ENCODE measurements at regions not wholly inside any gene's neighbourhood (a gene's known extent, or its start where the extent isn't known, plus 50 kb on each side); places are given as distances from the start of the nearest gene placed in this dataset.

DNA sequence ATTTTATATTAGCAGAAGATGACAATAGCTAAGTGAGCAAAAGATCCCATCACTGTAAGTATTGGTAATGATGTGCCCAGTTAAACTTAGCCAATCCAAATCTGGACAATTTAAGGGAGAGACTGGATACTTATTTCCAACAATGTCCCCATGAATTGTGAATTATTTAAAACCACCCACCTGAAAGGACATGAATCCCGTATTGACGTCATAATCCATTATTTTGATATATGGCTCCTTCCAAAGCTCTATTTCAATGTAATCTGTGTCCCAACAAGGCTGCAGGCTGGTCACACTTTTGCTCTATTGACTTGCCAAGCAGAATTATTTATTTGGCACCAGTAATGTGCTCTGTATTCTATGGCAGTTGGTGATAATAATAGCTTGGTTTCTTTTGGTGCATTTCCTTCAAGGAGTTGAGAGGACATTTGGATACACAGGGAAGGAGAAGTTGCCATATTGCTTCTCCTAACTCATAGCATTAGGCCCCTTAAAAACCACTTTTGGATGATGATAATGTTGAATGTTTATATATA is 157.2 kb downstream of the NMUR2 start:
- Mint-ChIP-seq H3K36me3 (no peaks in the 10 kb centered on the region), H3K27me3 (no peaks in the 10 kb centered on the region), H3K4me1 (no peaks in the 10 kb centered on the region), H3K4me3 (no peak overlapping the region), H3K27ac (no peak overlapping the region), H3K9me3 (no peaks in the 10 kb centered on the region)
- DNase-seq, result no peak

DNA sequence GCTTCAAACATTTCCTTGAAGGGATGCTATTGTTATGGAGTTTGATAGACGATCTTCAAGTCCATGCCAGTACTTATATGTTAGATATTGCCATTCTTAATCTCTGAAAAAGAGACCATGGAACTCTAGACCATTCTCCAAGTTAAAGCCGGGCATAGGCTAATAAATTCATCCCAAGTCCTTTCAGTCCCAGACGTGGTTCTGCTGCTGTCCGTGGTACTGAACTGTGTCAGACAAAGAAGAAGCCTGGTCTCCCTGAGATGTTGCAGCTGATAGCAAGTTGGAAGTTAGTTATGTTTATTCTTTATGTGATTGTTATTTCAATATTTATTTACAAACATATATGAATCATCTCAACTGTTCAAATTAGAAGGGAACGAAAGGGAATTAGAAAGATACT is 158.7 kb downstream of the NMUR2 start:
- Mint-ChIP-seq H3K4me3 (no peak overlapping the region), H3K36me3 (no peaks in the 10 kb centered on the region), H3K9me3 (no peaks in the 10 kb centered on the region), H3K4me1 (no peaks in the 10 kb centered on the region), H3K27me3 (no peaks in the 10 kb centered on the region), H3K27ac (no peak overlapping the region)
- no peak for DNase-seq

DNA sequence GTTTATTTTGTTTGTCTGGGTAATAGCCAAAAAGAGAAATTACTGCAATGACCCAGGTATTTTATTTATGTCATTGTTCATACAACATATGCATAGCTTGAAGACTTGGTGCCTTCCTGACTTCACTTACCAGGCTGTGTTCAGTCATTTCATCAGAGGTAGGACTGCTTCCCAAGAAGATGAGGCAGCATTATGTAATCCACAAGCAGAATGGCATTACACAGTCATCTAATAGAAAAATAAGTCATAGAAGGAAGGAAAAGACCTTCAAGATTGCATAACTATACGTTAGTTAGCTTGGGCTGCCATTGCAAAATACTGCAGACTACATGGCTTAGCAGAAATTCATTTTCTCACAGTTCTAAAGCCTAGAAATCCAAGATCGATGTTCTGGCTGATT is 167.5 kb downstream of the NMUR2 start:
- H3K27ac Mint-ChIP-seq, result no peak overlapping the region
- H3K36me3 Mint-ChIP-seq, result no peaks in the 10 kb centered on the region
- H3K9me3 Mint-ChIP-seq, result no peaks in the 10 kb centered on the region
- no peaks in the 10 kb centered on the region for H3K4me1 Mint-ChIP-seq
- no peak for DNase-seq
- H3K27me3 Mint-ChIP-seq, result no peaks in the 10 kb centered on the region
- no peak overlapping the region for H3K4me3 Mint-ChIP-seq

DNA sequence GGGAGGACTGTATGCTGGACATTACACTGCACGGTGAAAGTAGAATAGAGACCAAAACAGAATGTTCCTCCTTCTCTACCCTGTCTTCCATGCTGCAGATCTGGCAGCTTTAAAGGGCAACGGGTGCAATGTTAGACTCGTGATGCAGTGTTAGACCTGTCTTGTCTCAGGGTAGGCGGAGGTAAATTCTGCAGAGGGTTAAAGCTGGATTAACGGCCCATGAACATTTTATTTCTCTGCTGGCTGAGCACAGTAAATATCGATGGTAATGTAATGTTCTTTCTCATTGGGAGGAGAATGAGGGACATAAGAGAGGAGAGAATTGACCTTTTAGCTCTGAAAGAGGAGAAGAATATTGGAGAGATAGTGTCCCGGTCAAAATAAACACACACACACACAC is 178.9 kb downstream of the NMUR2 start:
- Mint-ChIP-seq H3K4me1 (no peaks in the 10 kb centered on the region), H3K27ac (no peak overlapping the region), H3K27me3 (peaks cover 4% of the 10 kb centered on the region), H3K4me3 (no peak overlapping the region), H3K36me3 (no peaks in the 10 kb centered on the region), H3K9me3 (no peaks in the 10 kb centered on the region)
- no peak for DNase-seq

DNA sequence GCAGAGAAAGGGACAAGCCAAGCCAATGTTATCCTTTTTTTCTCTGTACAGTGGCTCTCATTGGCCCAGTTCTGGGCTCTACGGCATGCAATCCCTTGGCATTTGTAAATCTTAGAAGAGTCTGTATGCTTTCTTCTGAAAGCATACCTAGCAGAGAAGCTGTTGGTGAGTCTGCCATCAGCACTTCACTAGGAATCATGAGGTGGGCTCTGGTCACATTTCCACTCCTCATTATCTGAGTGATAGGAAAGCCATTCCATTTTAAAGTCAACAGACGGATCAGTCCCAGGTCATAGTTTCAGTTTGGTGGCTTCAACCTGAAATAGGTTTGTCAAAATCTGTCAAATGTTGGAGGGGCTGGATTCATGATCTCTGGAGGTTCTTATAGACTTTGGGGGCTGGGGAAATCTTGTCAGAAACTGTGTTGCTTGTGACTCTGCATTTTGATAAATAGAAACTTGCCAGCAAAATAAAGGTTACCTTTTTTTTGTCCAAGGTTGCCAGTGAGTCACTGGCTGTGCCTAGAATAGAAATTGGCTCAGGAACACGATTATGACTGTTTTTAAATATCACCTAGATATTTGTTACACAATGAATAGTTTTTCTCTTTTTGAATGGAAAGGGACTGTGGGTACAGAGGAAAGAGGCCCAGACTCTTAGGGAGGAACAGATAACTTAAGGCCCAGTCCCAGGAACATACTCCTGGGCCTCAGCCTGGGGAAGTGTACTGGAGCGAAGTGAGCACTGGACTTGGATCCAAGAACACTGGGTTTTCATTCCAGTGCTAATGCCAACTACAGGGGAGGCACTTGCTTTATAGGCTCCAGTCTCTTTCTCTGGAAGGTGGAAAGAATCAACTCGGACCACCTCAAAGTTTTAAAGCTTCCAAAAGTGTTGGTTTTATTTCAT is 183.1 kb downstream of the NMUR2 start:
- peaks cover 4% of the 10 kb centered on the region for H3K27me3 Mint-ChIP-seq
- H3K4me1 Mint-ChIP-seq, result no peaks in the 10 kb centered on the region
- peaks cover 4% of the 10 kb centered on the region for H3K9me3 Mint-ChIP-seq
- no peak overlapping the region for H3K27ac Mint-ChIP-seq
- no peak for DNase-seq
- no peaks in the 10 kb centered on the region for H3K36me3 Mint-ChIP-seq
- no peak overlapping the region for H3K4me3 Mint-ChIP-seq

DNA sequence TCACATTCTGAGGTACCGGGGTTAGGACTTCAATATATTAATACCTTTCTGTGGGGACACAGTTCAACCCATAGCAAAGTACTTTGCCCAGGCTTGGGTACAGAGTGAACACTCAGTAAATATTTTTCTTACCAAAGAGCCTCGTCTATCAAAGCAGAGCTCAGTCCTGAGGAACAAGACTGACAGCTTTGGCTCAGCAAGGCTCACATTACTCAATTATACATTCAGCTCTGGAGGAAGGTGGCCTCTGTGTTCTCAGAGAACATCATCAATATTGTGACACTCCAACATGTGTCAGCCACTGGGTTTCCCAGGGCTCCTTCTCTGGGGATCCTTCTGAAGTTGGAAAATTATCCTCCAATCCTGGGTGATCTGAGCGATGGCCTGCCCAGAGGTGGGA is 186.4 kb downstream of the NMUR2 start:
- H3K4me3 Mint-ChIP-seq, result no peak overlapping the region
- no peak for DNase-seq
- H3K4me1 Mint-ChIP-seq, result no peaks in the 10 kb centered on the region
- H3K27ac Mint-ChIP-seq, result no peak overlapping the region
- H3K36me3 Mint-ChIP-seq, result no peaks in the 10 kb centered on the region
- H3K27me3 Mint-ChIP-seq, result no peaks in the 10 kb centered on the region
- peaks cover 6% of the 10 kb centered on the region for H3K9me3 Mint-ChIP-seq

DNA sequence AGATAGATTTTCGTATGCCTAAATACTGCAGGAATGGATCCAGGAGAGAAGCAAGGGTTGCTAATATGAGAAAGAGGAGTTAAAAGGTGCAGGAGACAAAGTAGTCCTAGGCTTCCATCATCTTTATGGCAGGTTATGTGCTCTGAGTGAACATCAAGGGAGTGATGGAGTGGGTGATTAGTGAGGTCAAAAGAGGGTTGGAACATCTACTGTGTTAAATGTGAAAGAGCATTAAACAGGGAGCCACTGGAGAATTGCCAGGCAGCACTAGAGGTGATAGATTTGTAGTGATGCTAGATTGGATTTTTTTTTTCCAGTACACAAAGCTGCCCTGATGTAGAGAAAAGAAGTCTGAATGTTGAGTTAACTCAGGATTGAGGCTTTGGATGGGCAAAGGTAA is 199.3 kb downstream of the NMUR2 start:
- H3K27ac Mint-ChIP-seq, result no peak overlapping the region
- DNase-seq, result no peak
- H3K9me3 Mint-ChIP-seq, result no peaks in the 10 kb centered on the region
- H3K4me3 Mint-ChIP-seq, result no peak overlapping the region
- H3K36me3 Mint-ChIP-seq, result no peaks in the 10 kb centered on the region
- no peaks in the 10 kb centered on the region for H3K27me3 Mint-ChIP-seq
- no peaks in the 10 kb centered on the region for H3K4me1 Mint-ChIP-seq

DNA sequence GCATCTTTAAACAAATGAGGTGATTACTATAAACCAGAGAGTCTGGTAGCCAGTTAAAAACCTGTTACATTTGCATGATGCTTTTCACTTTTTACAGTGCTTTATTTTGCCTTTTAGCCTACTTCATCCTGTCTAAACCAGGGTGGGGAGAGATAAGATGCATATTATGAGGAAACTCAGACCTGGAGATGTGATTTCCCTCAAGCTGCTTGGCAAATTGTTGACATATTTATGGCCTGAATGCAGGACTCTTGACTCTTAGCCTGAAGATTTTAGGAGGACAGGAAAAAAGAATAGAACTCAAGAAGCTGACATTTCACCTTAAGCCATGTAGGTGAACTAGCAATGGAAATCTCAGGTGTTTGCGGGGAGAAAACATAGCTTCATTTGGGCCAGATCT is 202.8 kb downstream of the NMUR2 start:
- H3K27me3 Mint-ChIP-seq, result no peaks in the 10 kb centered on the region
- no peaks in the 10 kb centered on the region for H3K9me3 Mint-ChIP-seq
- H3K27ac Mint-ChIP-seq, result no peak overlapping the region
- no peak overlapping the region for H3K4me3 Mint-ChIP-seq
- H3K36me3 Mint-ChIP-seq, result no peaks in the 10 kb centered on the region
- H3K4me1 Mint-ChIP-seq, result no peaks in the 10 kb centered on the region
- no peak for DNase-seq

DNA sequence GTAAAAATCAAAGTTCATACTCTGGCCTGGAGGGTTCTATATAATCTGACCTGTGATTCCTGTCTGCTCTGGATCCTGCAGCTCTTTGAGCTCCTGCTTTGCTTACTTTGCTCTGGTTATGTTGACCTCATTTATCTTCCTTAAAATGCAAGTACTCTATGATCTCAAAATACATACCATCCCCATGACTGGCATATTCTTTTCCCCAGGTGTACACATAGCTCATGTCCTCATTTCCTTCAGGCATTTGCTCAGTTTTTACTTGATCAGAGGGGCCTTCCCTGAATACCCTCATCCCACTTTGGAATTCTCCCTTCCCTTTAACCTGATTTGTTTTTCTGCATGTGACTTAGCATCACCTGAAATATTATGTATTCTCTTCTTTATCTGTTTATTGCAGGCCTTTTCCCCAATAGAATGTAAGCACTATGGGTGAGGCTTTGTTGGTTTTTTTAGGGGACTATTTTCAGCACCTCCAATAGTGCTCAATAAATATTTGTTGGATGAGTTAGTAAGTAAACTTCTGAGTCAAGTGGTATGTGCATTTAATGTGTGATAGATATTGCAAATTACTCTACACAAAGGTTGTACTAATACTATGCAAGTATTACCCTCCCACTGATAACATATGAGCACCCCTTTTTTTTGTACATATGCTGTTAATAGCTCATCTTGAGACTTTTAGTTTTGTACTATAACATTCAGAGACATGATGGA is 211.5 kb downstream of the NMUR2 start:
- no peak for DNase-seq
- Mint-ChIP-seq H3K4me1 (no peaks in the 10 kb centered on the region), H3K4me3 (no peak overlapping the region), H3K36me3 (no peaks in the 10 kb centered on the region), H3K27ac (no peak overlapping the region), H3K9me3 (peaks cover 1% of the 10 kb centered on the region), H3K27me3 (peaks cover 3% of the 10 kb centered on the region)

DNA sequence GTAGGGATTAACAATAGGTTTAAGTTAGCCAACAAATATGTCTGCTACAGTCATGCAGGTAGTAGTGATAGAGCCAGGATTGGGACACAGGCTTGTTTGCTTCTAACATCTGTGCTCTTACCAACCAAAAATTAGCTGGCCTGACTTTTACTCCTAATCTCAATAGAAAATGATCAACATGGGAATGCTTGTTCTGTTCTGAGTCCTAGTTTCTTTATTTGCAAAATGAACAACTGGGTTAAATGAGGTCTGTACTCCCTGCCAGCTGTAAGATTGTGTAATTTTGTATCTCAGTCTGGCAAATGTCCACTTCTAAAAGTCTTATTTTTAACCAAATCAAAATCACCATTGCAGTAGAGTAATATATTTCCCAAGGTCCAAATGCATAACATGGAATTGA is 216.8 kb downstream of the NMUR2 start:
- Mint-ChIP-seq H3K27me3 (peaks cover 3% of the 10 kb centered on the region), H3K36me3 (no peaks in the 10 kb centered on the region), H3K4me3 (no peak overlapping the region), H3K4me1 (no peaks in the 10 kb centered on the region), H3K9me3 (peaks cover 1% of the 10 kb centered on the region), H3K27ac (no peak overlapping the region)
- DNase-seq, result no peak

DNA sequence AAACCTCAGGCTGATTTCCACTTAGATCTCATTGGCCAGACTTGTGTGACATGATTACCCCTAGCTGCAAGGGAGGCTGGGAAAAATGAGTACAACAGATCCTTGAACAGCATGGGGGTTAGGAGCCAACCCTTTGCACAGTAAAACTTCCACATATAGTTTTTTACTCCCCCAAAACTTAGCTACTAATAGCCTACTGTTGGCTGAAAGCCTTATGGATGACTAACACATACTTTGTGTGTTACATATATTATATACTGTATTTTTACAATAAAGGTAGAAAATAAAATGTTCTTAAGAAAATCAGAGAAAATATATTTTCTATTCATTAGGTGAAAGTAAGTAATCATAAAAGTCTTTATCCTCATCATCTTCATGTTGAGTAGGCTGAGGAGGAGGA is 217.4 kb downstream of the NMUR2 start:
- Mint-ChIP-seq H3K4me1 (no peaks in the 10 kb centered on the region), H3K27me3 (peaks cover 3% of the 10 kb centered on the region), H3K36me3 (no peaks in the 10 kb centered on the region), H3K27ac (no peak overlapping the region), H3K4me3 (no peak overlapping the region), H3K9me3 (peaks cover 1% of the 10 kb centered on the region)
- no peak for DNase-seq

DNA sequence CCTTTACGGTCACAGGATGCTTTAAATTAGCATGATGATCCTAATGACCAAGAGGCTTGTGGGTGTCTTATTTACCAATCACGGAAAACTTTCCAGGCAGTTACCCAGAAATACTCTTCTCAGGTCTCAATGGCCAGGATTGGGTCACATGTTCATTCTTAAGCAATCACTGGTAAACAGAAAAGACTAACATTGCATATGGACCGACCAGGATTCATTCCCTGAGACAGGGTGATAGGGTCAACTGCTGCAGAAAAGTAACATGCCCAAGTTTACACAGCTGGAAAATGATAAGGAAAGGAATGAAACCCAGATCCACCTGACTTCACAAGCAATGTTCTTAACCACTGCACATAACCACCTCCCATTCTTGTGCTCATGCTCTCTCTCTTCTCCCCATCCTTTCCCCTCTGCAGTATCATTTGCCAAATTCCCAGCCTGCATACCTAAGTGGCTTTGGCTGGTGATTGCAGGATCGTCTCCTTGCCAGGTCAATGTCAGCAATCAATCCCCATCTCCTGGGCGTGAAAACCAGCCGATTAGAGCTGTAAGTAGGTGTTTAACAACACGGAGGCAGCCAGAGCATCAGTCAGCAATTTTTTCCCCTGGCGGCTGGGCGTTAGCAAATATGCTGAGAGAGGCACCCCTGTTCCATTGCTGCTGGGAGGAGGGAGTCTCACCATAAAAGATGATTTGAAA is 219.4 kb downstream of the NMUR2 start:
- H3K4me3 Mint-ChIP-seq, result no peak overlapping the region
- H3K27ac Mint-ChIP-seq, result no peak overlapping the region
- H3K9me3 Mint-ChIP-seq, result no peaks in the 10 kb centered on the region
- DNase-seq, result no peak
- H3K4me1 Mint-ChIP-seq, result no peaks in the 10 kb centered on the region
- no peaks in the 10 kb centered on the region for H3K36me3 Mint-ChIP-seq
- peaks cover 3% of the 10 kb centered on the region for H3K27me3 Mint-ChIP-seq

DNA sequence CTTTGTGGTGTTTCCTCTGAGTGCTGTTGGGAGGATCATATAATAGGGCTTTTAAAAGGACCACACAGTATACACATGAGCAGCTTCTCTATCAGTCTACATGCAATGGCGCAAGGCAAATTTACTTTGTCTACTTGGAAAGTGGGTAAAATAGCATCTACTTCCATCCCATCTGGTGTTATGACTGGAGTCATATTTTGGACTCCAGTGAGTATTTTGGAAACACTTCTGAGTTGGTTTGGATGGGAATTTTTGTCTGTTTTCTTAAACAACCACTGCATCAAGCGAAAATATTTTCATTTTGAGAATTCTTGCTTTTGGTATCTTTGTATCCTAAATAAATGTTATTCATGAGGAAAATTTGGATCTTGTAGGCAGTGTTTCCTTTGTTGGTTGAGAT is 220.8 kb downstream of the NMUR2 start:
- no peak overlapping the region for H3K4me3 Mint-ChIP-seq
- no peaks in the 10 kb centered on the region for H3K36me3 Mint-ChIP-seq
- no peak for DNase-seq
- peaks cover 2% of the 10 kb centered on the region for H3K9me3 Mint-ChIP-seq
- no peaks in the 10 kb centered on the region for H3K4me1 Mint-ChIP-seq
- no peak overlapping the region for H3K27ac Mint-ChIP-seq
- H3K27me3 Mint-ChIP-seq, result peaks cover 3% of the 10 kb centered on the region

DNA sequence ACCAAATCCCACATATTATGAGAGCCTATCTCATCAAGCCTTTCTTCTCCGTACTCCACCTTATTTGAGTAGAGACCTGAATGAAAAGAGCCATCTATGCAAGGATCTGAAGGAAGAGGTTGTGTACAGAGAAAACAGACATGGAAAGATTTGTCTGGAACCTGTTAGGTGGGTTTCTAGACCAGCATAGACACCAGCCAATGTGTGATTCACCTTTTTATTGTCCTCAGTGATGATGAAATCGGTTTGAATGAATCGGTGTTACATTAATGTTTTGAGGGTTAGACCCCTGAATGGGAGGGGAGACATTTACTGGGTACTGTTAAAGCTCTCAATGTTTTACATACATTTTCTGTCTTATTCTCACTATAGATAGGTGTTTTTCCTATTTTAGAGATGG is 223.6 kb downstream of the NMUR2 start:
- Mint-ChIP-seq H3K4me1 (no peaks in the 10 kb centered on the region), H3K9me3 (peaks cover 2% of the 10 kb centered on the region), H3K27ac (no peak overlapping the region), H3K27me3 (no peaks in the 10 kb centered on the region), H3K36me3 (no peaks in the 10 kb centered on the region), H3K4me3 (no peak overlapping the region)
- no peak for DNase-seq

DNA sequence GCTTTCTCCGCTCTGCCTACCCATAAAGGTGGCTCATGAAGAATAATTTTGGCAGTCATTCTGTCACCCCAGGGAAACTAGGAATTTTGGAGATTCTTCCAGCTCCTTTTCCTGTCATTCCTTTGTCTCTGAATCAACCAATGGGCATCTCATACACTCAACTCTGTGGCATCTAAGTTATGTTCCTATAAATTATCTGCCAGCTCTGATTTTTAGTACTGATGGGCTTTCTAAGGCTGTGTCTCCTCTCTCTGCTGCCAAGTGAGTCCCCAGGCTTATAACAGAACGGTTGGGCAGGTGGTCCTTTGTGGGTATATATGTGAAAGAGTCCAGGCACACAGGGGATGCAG is 226.8 kb downstream of the NMUR2 start:
- no peak overlapping the region for H3K27ac Mint-ChIP-seq
- no peaks in the 10 kb centered on the region for H3K36me3 Mint-ChIP-seq
- H3K4me1 Mint-ChIP-seq, result no peaks in the 10 kb centered on the region
- H3K27me3 Mint-ChIP-seq, result peaks cover 8% of the 10 kb centered on the region
- DNase-seq, result no peak
- H3K4me3 Mint-ChIP-seq, result no peak overlapping the region
- H3K9me3 Mint-ChIP-seq, result peaks cover 2% of the 10 kb centered on the region

All from activated naive CD8-positive, alpha-beta T cell treated with anti-CD3 and anti-CD28 coated beads for 36 hours (primary cell).